Uterus (tissue), 2 donors: ENCODE measurements at regions not wholly inside any gene's neighbourhood (a gene's known extent, or its start where the extent isn't known, plus 50 kb on each side); places are given as distances from the start of the nearest gene placed in this dataset.

Experiments used
- POLR2A ChIP-seq, 2 donors: fragments of 450-650 bp; IDR thresholded peaks; one replicate each; pipeline ENCODE4 v1.6.1; 2016; ENCODE audit warnings: antibody characterized with exemption in 2 of 2, mild to moderate bottlenecking in 1 of 2, moderate library complexity in 1 of 2
- TF ChIP-seq, protein P1 (sequence below), 4 experiments: fragments of 200-600 bp in 2 of 4; fragments of 450-650 bp in 2 of 4; sonication (generic) in 2 of 4; IDR thresholded peaks; one replicate each; pipeline ENCODE4 v1.5.1; 2016 to 2019; ENCODE audit warnings: antibody characterized with exemption in 4 of 4, mild to moderate bottlenecking in 2 of 4, moderate library complexity in 1 of 4

- no peak for TF ChIP-seq POLR2A (IDR thresholded peaks at IDR 0.05)
- TF ChIP-seq, protein P1, sequence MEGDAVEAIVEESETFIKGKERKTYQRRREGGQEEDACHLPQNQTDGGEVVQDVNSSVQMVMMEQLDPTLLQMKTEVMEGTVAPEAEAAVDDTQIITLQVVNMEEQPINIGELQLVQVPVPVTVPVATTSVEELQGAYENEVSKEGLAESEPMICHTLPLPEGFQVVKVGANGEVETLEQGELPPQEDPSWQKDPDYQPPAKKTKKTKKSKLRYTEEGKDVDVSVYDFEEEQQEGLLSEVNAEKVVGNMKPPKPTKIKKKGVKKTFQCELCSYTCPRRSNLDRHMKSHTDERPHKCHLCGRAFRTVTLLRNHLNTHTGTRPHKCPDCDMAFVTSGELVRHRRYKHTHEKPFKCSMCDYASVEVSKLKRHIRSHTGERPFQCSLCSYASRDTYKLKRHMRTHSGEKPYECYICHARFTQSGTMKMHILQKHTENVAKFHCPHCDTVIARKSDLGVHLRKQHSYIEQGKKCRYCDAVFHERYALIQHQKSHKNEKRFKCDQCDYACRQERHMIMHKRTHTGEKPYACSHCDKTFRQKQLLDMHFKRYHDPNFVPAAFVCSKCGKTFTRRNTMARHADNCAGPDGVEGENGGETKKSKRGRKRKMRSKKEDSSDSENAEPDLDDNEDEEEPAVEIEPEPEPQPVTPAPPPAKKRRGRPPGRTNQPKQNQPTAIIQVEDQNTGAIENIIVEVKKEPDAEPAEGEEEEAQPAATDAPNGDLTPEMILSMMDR (IDR thresholded peaks at IDR 0.05), result no peak
Measured at GRCh38 chr13:64758521-64759244, 2471.5 kb downstream of the PCDH9 start.
